ENCODE measurements at regions not wholly inside any gene's neighbourhood (a gene's known extent, or its start where the extent isn't known, plus 50 kb on each side); places are given as distances from the start of the nearest gene placed in this dataset.

GRCh38 chr2:62596061-62596921, 90.3 kb upstream of the TMEM17 start:
- TF ChIP-seq CTCF (IDR thresholded peaks at IDR 0.05) (no peak), POLR2A (IDR thresholded peaks at IDR 0.05) (no peak), EP300 (IDR thresholded peaks at IDR 0.05) (peak in 1 of 2 donors; percentile 41)
